ENCODE measurements at regions not wholly inside any gene's neighbourhood (a gene's known extent, or its start where the extent isn't known, plus 50 kb on each side); places are given as distances from the start of the nearest gene placed in this dataset.

DNA sequence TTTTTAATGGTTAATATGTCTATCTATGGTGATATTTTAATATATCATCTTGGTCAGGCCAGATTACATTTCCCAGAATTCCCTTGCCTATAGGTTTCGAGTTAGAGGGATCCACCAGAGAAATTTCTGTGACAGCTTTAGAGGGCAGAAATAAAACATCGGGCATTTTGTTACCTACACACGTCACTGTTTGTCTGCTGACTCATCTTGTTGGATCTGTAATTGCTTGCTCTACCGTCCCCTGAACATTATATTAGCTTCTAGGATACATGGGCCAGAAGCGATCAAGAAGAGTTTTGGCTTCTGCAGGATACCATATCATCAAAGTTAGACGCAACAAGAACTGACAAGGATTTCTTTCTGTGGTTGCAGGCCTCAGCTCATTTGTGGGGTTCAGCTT lies 795.8 kb upstream of the GCFC2 start:
- Histone ChIP-seq H3K4me3 (ENCODE audit: low read length in 2 of 2) (no peak overlapping the region), H3K9me3 (replicated peaks in 1 of 2; ENCODE audit: control insufficient read depth in 2 of 2, insufficient read depth in 1 of 2, low read depth in 1 of 2, low read length in 2 of 2) (no peaks in the 10 kb centered on the region), H3K23ac (ENCODE audit: low read depth, low read length, poor library complexity) (no peak overlapping the region), H2AK5ac (ENCODE audit: low read depth, low read length) (no peak overlapping the region), H2AFZ (ENCODE audit: low read length) (no peak overlapping the region), H3K4me1 (ENCODE audit: control insufficient read depth in 2 of 2, insufficient read depth in 1 of 2, low read depth in 1 of 2, low read length in 2 of 2) (no peaks in the 10 kb centered on the region), H3K14ac (ENCODE audit: low read length) (no peak overlapping the region), H3K27ac (replicated peaks; ENCODE audit: low read length) (no peak overlapping the region), H2BK12ac (ENCODE audit: low read length) (no peak overlapping the region), H4K8ac (ENCODE audit: low read depth, low read length) (no peak overlapping the region), H3K4ac (ENCODE audit: low read length) (no peak overlapping the region), H4K91ac (ENCODE audit: low read depth, low read length, poor library complexity) (no peak overlapping the region), H3K79me1 (ENCODE audit: low read depth, low read length) (no peaks in the 10 kb centered on the region), H2BK120ac (ENCODE audit: low read depth, low read length) (no peak overlapping the region), H3K27me3 (ENCODE audit: control insufficient read depth in 3 of 3, insufficient read depth in 3 of 3, low read depth in 1 of 3, low read length in 3 of 3) (no peaks in the 10 kb centered on the region), H3K18ac (ENCODE audit: low read length) (no peak overlapping the region), H3K36me3 (replicated peaks in 1 of 2; ENCODE audit: control insufficient read depth in 2 of 2, insufficient read depth in 2 of 2, low read length in 2 of 2) (no peaks in the 10 kb centered on the region), H3K9ac (ENCODE audit: low read depth, low read length, poor library complexity) (no peak overlapping the region), H3K4me2 (ENCODE audit: insufficient read depth, low read length, poor library complexity, severe bottlenecking) (no peak overlapping the region), H2BK15ac (ENCODE audit: low read length) (no peak overlapping the region), H2BK5ac (ENCODE audit: low read length) (no peak overlapping the region)
- no CpG with 5 or more reads among the region's 6 CpGs for WGBS, 2 donors (ENCODE audit: extremely low coverage in 2 of 2, insufficient read length in 2 of 2, insufficient replicate concordance in 1 of 2)
- DNase-seq (ENCODE audit: low spot score): no peak

- Histone ChIP-seq H3K27ac (replicated peaks; ENCODE audit: low read length) (no peak overlapping the region), H2AK5ac (ENCODE audit: low read depth, low read length) (no peak overlapping the region), H3K4ac (ENCODE audit: low read length) (no peak overlapping the region), H2BK5ac (ENCODE audit: low read length) (no peak overlapping the region), H3K4me3 (ENCODE audit: low read length in 2 of 2) (no peak overlapping the region), H3K27me3 (ENCODE audit: control insufficient read depth in 3 of 3, insufficient read depth in 3 of 3, low read depth in 1 of 3, low read length in 3 of 3) (no peaks in the 10 kb centered on the region), H3K9me3 (replicated peaks in 1 of 2; ENCODE audit: control insufficient read depth in 2 of 2, insufficient read depth in 1 of 2, low read depth in 1 of 2, low read length in 2 of 2) (no peaks in the 10 kb centered on the region), H3K9ac (ENCODE audit: low read depth, low read length, poor library complexity) (no peak overlapping the region), H4K8ac (ENCODE audit: low read depth, low read length) (no peak overlapping the region), H2BK12ac (ENCODE audit: low read length) (no peak overlapping the region), H3K79me1 (ENCODE audit: low read depth, low read length) (no peaks in the 10 kb centered on the region), H3K23ac (ENCODE audit: low read depth, low read length, poor library complexity) (no peak overlapping the region), H3K18ac (ENCODE audit: low read length) (no peak overlapping the region), H2BK120ac (ENCODE audit: low read depth, low read length) (no peak overlapping the region), H2AFZ (ENCODE audit: low read length) (no peak overlapping the region), H3K4me1 (ENCODE audit: control insufficient read depth in 2 of 2, insufficient read depth in 1 of 2, low read depth in 1 of 2, low read length in 2 of 2) (no peaks in the 10 kb centered on the region), H3K14ac (ENCODE audit: low read length) (no peak overlapping the region), H2BK15ac (ENCODE audit: low read length) (no peak overlapping the region), H3K4me2 (ENCODE audit: insufficient read depth, low read length, poor library complexity, severe bottlenecking) (no peak overlapping the region), H3K36me3 (replicated peaks in 1 of 2; ENCODE audit: control insufficient read depth in 2 of 2, insufficient read depth in 2 of 2, low read length in 2 of 2) (no peaks in the 10 kb centered on the region), H4K91ac (ENCODE audit: low read depth, low read length, poor library complexity) (no peak overlapping the region)
- WGBS, 2 donors (ENCODE audit: extremely low coverage in 2 of 2, insufficient read length in 2 of 2, insufficient replicate concordance in 1 of 2): no CpG with 5 or more reads among the region's 1 CpG
- no peak for DNase-seq (ENCODE audit: low spot score)
Measured at GRCh38 chr2:76501641-76502040, 790.9 kb upstream of the GCFC2 start.

- H3K4me3 ChIP-seq (ENCODE audit: low read length in 2 of 2): no peak overlapping the region
- H3K23ac ChIP-seq (ENCODE audit: low read depth, low read length, poor library complexity): no peak overlapping the region
Measured at GRCh38 chr2:76498360-76498759, 787.6 kb upstream of the GCFC2 start.

GRCh38 chr2:76491503-76491902 lies 780.8 kb upstream of the GCFC2 start:
- Histone ChIP-seq H4K91ac (ENCODE audit: low read depth, low read length, poor library complexity) (no peak overlapping the region), H3K4me1 (ENCODE audit: control insufficient read depth in 2 of 2, insufficient read depth in 1 of 2, low read depth in 1 of 2, low read length in 2 of 2) (no peaks in the 10 kb centered on the region), H3K14ac (ENCODE audit: low read length) (no peak overlapping the region), H2AK5ac (ENCODE audit: low read depth, low read length) (no peak overlapping the region), H3K27me3 (ENCODE audit: control insufficient read depth in 3 of 3, insufficient read depth in 3 of 3, low read depth in 1 of 3, low read length in 3 of 3) (no peaks in the 10 kb centered on the region), H3K79me1 (ENCODE audit: low read depth, low read length) (no peaks in the 10 kb centered on the region), H3K4me3 (ENCODE audit: low read length in 2 of 2) (no peak overlapping the region), H2BK15ac (ENCODE audit: low read length) (no peak overlapping the region), H3K27ac (replicated peaks; ENCODE audit: low read length) (no peak overlapping the region), H3K36me3 (replicated peaks in 1 of 2; ENCODE audit: control insufficient read depth in 2 of 2, insufficient read depth in 2 of 2, low read length in 2 of 2) (no peaks in the 10 kb centered on the region), H3K23ac (ENCODE audit: low read depth, low read length, poor library complexity) (no peak overlapping the region), H3K9ac (ENCODE audit: low read depth, low read length, poor library complexity) (no peak overlapping the region), H3K18ac (ENCODE audit: low read length) (no peak overlapping the region), H2BK12ac (ENCODE audit: low read length) (no peak overlapping the region), H2AFZ (ENCODE audit: low read length) (no peak overlapping the region), H3K4me2 (ENCODE audit: insufficient read depth, low read length, poor library complexity, severe bottlenecking) (no peak overlapping the region), H3K4ac (ENCODE audit: low read length) (no peak overlapping the region), H2BK120ac (ENCODE audit: low read depth, low read length) (no peak overlapping the region), H3K9me3 (replicated peaks in 1 of 2; ENCODE audit: control insufficient read depth in 2 of 2, insufficient read depth in 1 of 2, low read depth in 1 of 2, low read length in 2 of 2) (no peaks in the 10 kb centered on the region), H2BK5ac (ENCODE audit: low read length) (no peak overlapping the region), H4K8ac (ENCODE audit: low read depth, low read length) (no peak overlapping the region)
- no peak for DNase-seq (ENCODE audit: low spot score)
- WGBS, 2 donors (ENCODE audit: extremely low coverage in 2 of 2, insufficient read length in 2 of 2, insufficient replicate concordance in 1 of 2): no CpG with 5 or more reads among the region's 1 CpG

More at GRCh38 chr2:76498360-76498759, 787.6 kb upstream of the GCFC2 start:
- H2BK120ac ChIP-seq (ENCODE audit: low read depth, low read length): no peak overlapping the region
- H3K36me3 ChIP-seq (replicated peaks in 1 of 2; ENCODE audit: control insufficient read depth in 2 of 2, insufficient read depth in 2 of 2, low read length in 2 of 2): no peaks in the 10 kb centered on the region
- H2BK12ac ChIP-seq (ENCODE audit: low read length): no peak overlapping the region
- H2BK15ac ChIP-seq (ENCODE audit: low read length): no peak overlapping the region
- no peak overlapping the region for H4K91ac ChIP-seq (ENCODE audit: low read depth, low read length, poor library complexity)
- H3K4me1 ChIP-seq (ENCODE audit: control insufficient read depth in 2 of 2, insufficient read depth in 1 of 2, low read depth in 1 of 2, low read length in 2 of 2): no peaks in the 10 kb centered on the region
- no peaks in the 10 kb centered on the region for H3K27me3 ChIP-seq (ENCODE audit: control insufficient read depth in 3 of 3, insufficient read depth in 3 of 3, low read depth in 1 of 3, low read length in 3 of 3)
- no peak overlapping the region for H4K8ac ChIP-seq (ENCODE audit: low read depth, low read length)
- no peak overlapping the region for H2AFZ ChIP-seq (ENCODE audit: low read length)
- H3K4ac ChIP-seq (ENCODE audit: low read length): no peak overlapping the region
- DNase-seq (ENCODE audit: low spot score): no peak
- H2BK5ac ChIP-seq (ENCODE audit: low read length): no peak overlapping the region
- no peak overlapping the region for H3K14ac ChIP-seq (ENCODE audit: low read length)
- H3K9me3 ChIP-seq (replicated peaks in 1 of 2; ENCODE audit: control insufficient read depth in 2 of 2, insufficient read depth in 1 of 2, low read depth in 1 of 2, low read length in 2 of 2): no peaks in the 10 kb centered on the region
- no peak overlapping the region for H3K4me2 ChIP-seq (ENCODE audit: insufficient read depth, low read length, poor library complexity, severe bottlenecking)
- no peak overlapping the region for H3K27ac ChIP-seq (replicated peaks; ENCODE audit: low read length)
- H3K79me1 ChIP-seq (ENCODE audit: low read depth, low read length): no peaks in the 10 kb centered on the region
- H3K9ac ChIP-seq (ENCODE audit: low read depth, low read length, poor library complexity): no peak overlapping the region
- no peak overlapping the region for H3K18ac ChIP-seq (ENCODE audit: low read length)
- WGBS, 2 donors (ENCODE audit: extremely low coverage in 2 of 2, insufficient read length in 2 of 2, insufficient replicate concordance in 1 of 2): no CpG with 5 or more reads among the region's 2 CpGs
- no peak overlapping the region for H2AK5ac ChIP-seq (ENCODE audit: low read depth, low read length)

Data from neuronal stem cell (in vitro differentiated cells).